ENCODE measurements at regions not wholly inside any gene's neighbourhood (a gene's known extent, or its start where the extent isn't known, plus 50 kb on each side); places are given as distances from the start of the nearest gene placed in this dataset.

- H3K4me3 ChIP-seq (ENCODE audit: low read depth, low read length) = no peak overlapping the region
- DNase-seq (ENCODE audit: low read depth) = no peak
- TF ChIP-seq POLR2A (IDR thresholded peaks at IDR 0.05; ENCODE audit: extremely low read depth, insufficient read length) = no peak
- TF ChIP-seq CTCF (IDR thresholded peaks at IDR 0.05; ENCODE audit: low read depth, low read length) = no peak
- no peak for TF ChIP-seq MYC (IDR thresholded peaks at IDR 0.05; ENCODE audit: low read depth, low read length)
- TF ChIP-seq MAX (IDR thresholded peaks at IDR 0.05; ENCODE audit: low read depth, low read length) = no peak
These were observed 1071.2 kb downstream of the EFNB2 start for GRCh38 chr13:105464249-105464648.

- TF ChIP-seq POLR2A (IDR thresholded peaks at IDR 0.05; ENCODE audit: extremely low read depth, insufficient read length) (no peak), MYC (IDR thresholded peaks at IDR 0.05; ENCODE audit: low read depth, low read length) (no peak), CTCF (IDR thresholded peaks at IDR 0.05; ENCODE audit: low read depth, low read length) (no peak), MAX (IDR thresholded peaks at IDR 0.05; ENCODE audit: low read depth, low read length) (no peak)
- no peak for DNase-seq (ENCODE audit: low read depth)
- no peak overlapping the region for H3K4me3 ChIP-seq (ENCODE audit: low read depth, low read length)
These were observed 1072.4 kb downstream of the EFNB2 start for GRCh38 chr13:105463011-105463501.

- TF ChIP-seq CTCF (IDR thresholded peaks at IDR 0.05; ENCODE audit: low read depth, low read length) (no peak), MYC (IDR thresholded peaks at IDR 0.05; ENCODE audit: low read depth, low read length) (no peak), MAX (IDR thresholded peaks at IDR 0.05; ENCODE audit: low read depth, low read length) (no peak), POLR2A (IDR thresholded peaks at IDR 0.05; ENCODE audit: extremely low read depth, insufficient read length) (no peak)
- H3K4me3 ChIP-seq (ENCODE audit: low read depth, low read length) = no peak overlapping the region
- no peak for DNase-seq (ENCODE audit: low read depth)
These were observed 1073.4 kb downstream of the EFNB2 start for GRCh38 chr13:105462098-105462497.

GRCh38 chr13:105452895-105453294, 1082.6 kb downstream of the EFNB2 start:
- H3K4me3 ChIP-seq (ENCODE audit: low read depth, low read length) = no peak overlapping the region
- TF ChIP-seq MAX (IDR thresholded peaks at IDR 0.05; ENCODE audit: low read depth, low read length) (no peak), POLR2A (IDR thresholded peaks at IDR 0.05; ENCODE audit: extremely low read depth, insufficient read length) (no peak), CTCF (IDR thresholded peaks at IDR 0.05; ENCODE audit: low read depth, low read length) (no peak), MYC (IDR thresholded peaks at IDR 0.05; ENCODE audit: low read depth, low read length) (no peak)
- no peak for DNase-seq (ENCODE audit: low read depth)

- H3K4me3 ChIP-seq (ENCODE audit: low read depth, low read length) = no peak overlapping the region
- DNase-seq (ENCODE audit: low read depth) = no peak
- TF ChIP-seq MAX (IDR thresholded peaks at IDR 0.05; ENCODE audit: low read depth, low read length) = no peak
- TF ChIP-seq POLR2A (IDR thresholded peaks at IDR 0.05; ENCODE audit: extremely low read depth, insufficient read length) = no peak
- no peak for TF ChIP-seq MYC (IDR thresholded peaks at IDR 0.05; ENCODE audit: low read depth, low read length)
- TF ChIP-seq CTCF (IDR thresholded peaks at IDR 0.05; ENCODE audit: low read depth, low read length) = no peak
These were observed 1084.7 kb downstream of the EFNB2 start for GRCh38 chr13:105450784-105451183.

All from NB4 (cell line).